ENCODE measurements at regions not wholly inside any gene's neighbourhood (a gene's known extent, or its start where the extent isn't known, plus 50 kb on each side); places are given as distances from the start of the nearest gene placed in this dataset.

GRCh38 chr9:90385146-90385545 lies 257.5 kb downstream of the DIRAS2 start:
- ATAC-seq (no peak), DNase-seq (no peak)
- no peak overlapping the region for H3K4me3 ChIP-seq
- H3K36me3 ChIP-seq = no peaks in the 10 kb centered on the region
- no peaks in the 10 kb centered on the region for H3K9me3 ChIP-seq
- intact Hi-C loops (cut with DNase I) = no loop called here
- H3K27me3 ChIP-seq = peaks cover 0 to 5% of the 10 kb centered on the region in 2 donors
- H3K4me1 ChIP-seq = no peaks in the 10 kb centered on the region
- no peak overlapping the region for H3K27ac ChIP-seq
- TF ChIP-seq CTCF (IDR thresholded peaks at IDR 0.05) = no peak

- TF ChIP-seq CTCF (IDR thresholded peaks at IDR 0.05) = no peak
- Histone ChIP-seq H3K9me3 (no peaks in the 10 kb centered on the region), H3K27me3 (no peaks in the 10 kb centered on the region), H3K27ac (no peak overlapping the region), H3K4me3 (no peak overlapping the region), H3K4me1 (no peaks in the 10 kb centered on the region), H3K36me3 (no peaks in the 10 kb centered on the region)
- DNase-seq (no peak), ATAC-seq (peak; percentile 80)
- intact Hi-C loops (cut with DNase I) = no loop called here
Measured at GRCh38 chr9:90393365-90394152, 249.1 kb downstream of the DIRAS2 start.

DNA sequence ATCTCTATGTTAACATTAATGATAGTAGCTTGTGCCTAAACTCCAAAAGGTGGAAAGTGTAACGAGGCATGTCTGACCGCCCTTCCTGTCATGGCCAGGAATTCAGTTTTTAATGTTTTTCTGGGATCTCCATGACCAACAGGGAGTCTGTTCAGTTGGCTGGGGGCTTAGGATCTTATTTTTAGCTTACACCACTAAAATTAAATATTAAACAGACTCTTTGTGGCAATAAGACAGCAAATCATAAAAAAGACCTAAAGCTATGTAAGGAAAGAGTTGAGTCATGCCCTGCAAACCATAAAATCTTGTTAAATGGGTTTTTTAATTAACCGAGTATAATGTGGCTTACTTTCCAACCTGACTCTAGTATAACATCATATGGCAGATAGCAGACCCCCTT lies 247.8 kb downstream of the DIRAS2 start:
- Histone ChIP-seq H3K27me3 (no peaks in the 10 kb centered on the region), H3K4me3 (no peak overlapping the region), H3K27ac (no peak overlapping the region), H3K4me1 (no peaks in the 10 kb centered on the region), H3K9me3 (no peaks in the 10 kb centered on the region), H3K36me3 (no peaks in the 10 kb centered on the region)
- TF ChIP-seq CTCF (IDR thresholded peaks at IDR 0.05) = no peak
- ATAC-seq (no peak), DNase-seq (no peak)
- intact Hi-C loops (cut with DNase I) = no loop called here

- intact Hi-C loops (cut with DNase I) = no loop called here
- no peak for TF ChIP-seq CTCF (IDR thresholded peaks at IDR 0.05)
Measured at GRCh38 chr9:90400091-90400490, 242.5 kb downstream of the DIRAS2 start.

DNA sequence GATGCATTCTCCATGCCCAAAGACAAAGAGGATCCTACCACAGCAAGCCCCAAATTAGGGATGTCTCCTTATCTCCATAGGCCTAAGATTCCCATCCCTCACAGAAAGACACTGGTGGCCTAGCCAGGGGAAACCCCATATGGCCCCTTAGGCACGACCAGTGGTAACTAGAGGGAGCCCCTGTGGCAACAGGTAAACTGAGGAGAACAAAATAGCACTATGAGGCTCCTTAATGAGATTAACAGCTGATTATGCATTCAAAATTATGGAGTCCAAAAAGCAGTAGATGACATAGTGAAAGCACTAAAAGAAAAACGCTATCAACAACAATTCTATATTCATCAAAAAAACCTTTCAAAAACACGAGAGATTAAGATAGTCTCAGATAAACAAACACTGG lies 234.0 kb downstream of the DIRAS2 start:
- DNase-seq = no peak
- intact Hi-C loops (cut with DNase I) = no loop called here

More at GRCh38 chr9:90400091-90400490, 242.5 kb downstream of the DIRAS2 start:
- H3K27me3 ChIP-seq = no peaks in the 10 kb centered on the region
- no peak overlapping the region for H3K27ac ChIP-seq
- H3K4me1 ChIP-seq = no peaks in the 10 kb centered on the region
- DNase-seq (no peak), ATAC-seq (no peak)
- no peaks in the 10 kb centered on the region for H3K36me3 ChIP-seq
- no peak overlapping the region for H3K4me3 ChIP-seq
- no peaks in the 10 kb centered on the region for H3K9me3 ChIP-seq

More for the DNA sequence above, 234.0 kb downstream of the DIRAS2 start:
- no peak overlapping the region for H3K27ac ChIP-seq
- no peak for ATAC-seq
- peaks cover 0 to 12% of the 10 kb centered on the region in 2 donors for H3K9me3 ChIP-seq
- no peaks in the 10 kb centered on the region for H3K27me3 ChIP-seq
- no peak for TF ChIP-seq CTCF (IDR thresholded peaks at IDR 0.05)
- no peak overlapping the region for H3K4me3 ChIP-seq
- no peaks in the 10 kb centered on the region for H3K36me3 ChIP-seq
- no peaks in the 10 kb centered on the region for H3K4me1 ChIP-seq
